ENCODE measurements at regions not wholly inside any gene's neighbourhood (a gene's known extent, or its start where the extent isn't known, plus 50 kb on each side); places are given as distances from the start of the nearest gene placed in this dataset.

DNA sequence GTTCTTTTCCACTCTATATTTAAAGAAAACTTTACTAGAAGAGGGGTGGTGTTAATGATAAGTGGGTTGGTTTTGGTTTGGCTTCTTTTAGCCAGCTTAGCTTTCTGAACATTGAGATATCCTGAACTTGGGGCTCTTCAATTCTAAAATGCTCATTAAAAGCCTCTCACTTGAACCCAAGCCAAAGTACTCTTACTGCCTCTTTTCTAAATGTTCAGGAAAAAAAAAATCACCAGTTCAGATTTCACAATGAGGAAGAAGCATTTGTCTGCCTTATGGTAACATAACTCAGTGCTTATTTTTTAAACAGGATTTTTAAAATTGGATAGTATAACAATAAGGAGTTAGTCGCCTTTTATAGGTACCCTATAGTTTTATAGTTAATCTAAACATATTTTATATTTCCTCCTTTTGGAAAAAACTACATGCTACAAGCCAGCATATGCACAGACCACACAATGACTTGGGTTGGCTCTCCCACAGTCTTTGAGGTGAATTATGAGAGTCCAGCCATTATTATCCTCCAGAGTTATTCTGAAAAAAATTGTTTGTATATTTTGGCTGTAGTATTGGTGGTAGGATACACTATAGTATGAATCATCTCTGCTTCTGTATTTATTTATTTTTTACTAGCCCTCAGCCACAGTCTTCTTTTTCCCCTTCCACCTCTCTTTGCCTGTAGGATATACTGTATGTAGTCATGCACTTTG lies 195.5 kb upstream of the TMPO start:
- TF ChIP-seq BHLHE40 (IDR thresholded peaks at IDR 0.05; ENCODE audit: borderline replicate concordance): no peak
- no peak for TF ChIP-seq FOXM1 (IDR thresholded peaks at IDR 0.05; ENCODE audit: borderline replicate concordance)
